ENCODE measurements at regions not wholly inside any gene's neighbourhood (a gene's known extent, or its start where the extent isn't known, plus 50 kb on each side); places are given as distances from the start of the nearest gene placed in this dataset.
"Not testable (repeated sequence)": the region's sequence is repeated elsewhere in the genome, so short reads cannot be mapped to it uniquely, and the experiment has no call there.

GRCh38 chr1:29425631-29426030 lies 189.3 kb downstream of the PTPRU start:
- DNase-seq = no peak

- no peak for DNase-seq
These were observed 187.9 kb downstream of the PTPRU start for GRCh38 chr1:29424266-29424665.

- no peak for DNase-seq
These were observed 183.9 kb downstream of the PTPRU start for GRCh38 chr1:29420202-29420601.

- no peak for DNase-seq
These were observed 181.6 kb downstream of the PTPRU start for GRCh38 chr1:29417971-29418370.

- no peak for DNase-seq
These were observed 181.0 kb downstream of the PTPRU start for GRCh38 chr1:29417147-29417858.

- DNase-seq = no peak
These were observed 180.2 kb downstream of the PTPRU start for GRCh38 chr1:29416267-29417146.

- DNase-seq = no peak
These were observed 179.5 kb downstream of the PTPRU start for GRCh38 chr1:29415861-29416260.

- DNase-seq = no peak
These were observed 179.0 kb downstream of the PTPRU start for GRCh38 chr1:29415156-29415830.

- DNase-seq = no peak
These were observed 177.8 kb downstream of the PTPRU start for GRCh38 chr1:29414086-29414485.

GRCh38 chr1:29413661-29414060 lies 177.3 kb downstream of the PTPRU start:
- DNase-seq = no peak

- no peak for DNase-seq
These were observed 176.3 kb downstream of the PTPRU start for GRCh38 chr1:29412591-29412990.

GRCh38 chr1:29410476-29410875 lies 174.2 kb downstream of the PTPRU start:
- DNase-seq = no peak

- DNase-seq = no peak
These were observed 173.3 kb downstream of the PTPRU start for GRCh38 chr1:29409616-29410015.

- DNase-seq = no peak
These were observed 172.7 kb downstream of the PTPRU start for GRCh38 chr1:29408831-29409605.

GRCh38 chr1:29406814-29407213 lies 170.5 kb downstream of the PTPRU start:
- no peak for DNase-seq

GRCh38 chr1:29400203-29400602 lies 163.9 kb downstream of the PTPRU start:
- not testable (repeated sequence) for DNase-seq

- DNase-seq = no peak
These were observed 163.1 kb downstream of the PTPRU start for GRCh38 chr1:29399465-29399864.

- DNase-seq = no peak
These were observed 162.1 kb downstream of the PTPRU start for GRCh38 chr1:29398431-29398830.

- DNase-seq = no peak
These were observed 161.7 kb downstream of the PTPRU start for GRCh38 chr1:29397981-29398380.

- no peak for DNase-seq
These were observed 160.9 kb downstream of the PTPRU start for GRCh38 chr1:29397256-29397590.

GRCh38 chr1:29396438-29397255 lies 160.3 kb downstream of the PTPRU start:
- no peak for DNase-seq
